Loucy (cell line): ENCODE measurements at regions not wholly inside any gene's neighbourhood (a gene's known extent, or its start where the extent isn't known, plus 50 kb on each side); places are given as distances from the start of the nearest gene placed in this dataset.

Experiments used
- CTCF ChIP-seq: fragments of 200-600 bp; sonication (generic); conservative IDR thresholded peaks from 2 replicates; pipeline ENCODE4 v1.5.1; 2014; ENCODE audit warnings: mild to moderate bottlenecking, antibody characterized with exemption, low read length
- EZH2phosphoT487 ChIP-seq: fragments of 200-600 bp; IDR thresholded peaks from 2 replicates; pipeline ENCODE4 v1.6.1; 2018; ENCODE audit warnings: antibody characterized with exemption, mild to moderate bottlenecking, moderate library complexity, borderline replicate concordance

DNA sequence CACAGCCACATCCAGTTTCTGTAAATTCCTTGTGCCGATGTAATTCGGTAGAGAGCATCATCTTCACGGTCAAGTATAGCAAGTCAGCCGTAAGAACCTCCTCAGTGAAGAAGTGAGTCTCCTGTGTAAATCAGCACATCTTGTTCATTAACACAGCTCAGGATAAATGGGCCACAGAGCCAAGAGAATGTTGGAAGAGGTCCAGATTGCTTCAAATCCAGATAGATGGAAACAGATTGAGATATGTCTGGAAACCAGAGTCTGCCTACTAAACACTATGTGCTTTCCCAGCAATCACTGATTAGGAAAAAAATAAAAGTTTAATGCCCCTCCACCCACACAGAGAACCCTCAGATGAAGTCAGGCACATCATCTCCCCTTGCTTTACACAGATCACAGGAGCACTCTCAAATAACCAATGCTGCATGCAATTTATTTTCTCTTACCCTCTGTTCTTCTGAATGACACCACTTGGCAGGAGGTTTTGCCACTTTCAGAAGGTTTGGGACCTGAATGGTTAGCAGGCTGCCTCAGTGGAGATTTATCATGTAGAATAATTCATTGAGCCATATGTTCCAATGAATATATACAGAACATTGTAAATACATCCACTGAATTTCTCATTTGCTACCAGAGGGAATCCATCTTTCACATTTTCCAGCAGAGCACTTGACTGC, 357.7 kb downstream of the C4orf33 start:
- TF ChIP-seq CTCF (no peak), EZH2phosphoT487 (no peak)
